HG03442 (cell line): ENCODE measurements at regions not wholly inside any gene's neighbourhood (a gene's known extent, or its start where the extent isn't known, plus 50 kb on each side); places are given as distances from the start of the nearest gene placed in this dataset.
"Not testable (repeated sequence)": the region's sequence is repeated elsewhere in the genome, so short reads cannot be mapped to it uniquely, and the experiment has no call there.

Experiments used
- ATAC-seq: cut with Tn5 transposase; IDR thresholded peaks from one replicate; pipeline ENCODE4 v1.9.1; 2021; ENCODE audit warnings: mild to moderate bottlenecking, moderate library complexity; ENCODE audit not compliant: unreplicated experiment

DNA sequence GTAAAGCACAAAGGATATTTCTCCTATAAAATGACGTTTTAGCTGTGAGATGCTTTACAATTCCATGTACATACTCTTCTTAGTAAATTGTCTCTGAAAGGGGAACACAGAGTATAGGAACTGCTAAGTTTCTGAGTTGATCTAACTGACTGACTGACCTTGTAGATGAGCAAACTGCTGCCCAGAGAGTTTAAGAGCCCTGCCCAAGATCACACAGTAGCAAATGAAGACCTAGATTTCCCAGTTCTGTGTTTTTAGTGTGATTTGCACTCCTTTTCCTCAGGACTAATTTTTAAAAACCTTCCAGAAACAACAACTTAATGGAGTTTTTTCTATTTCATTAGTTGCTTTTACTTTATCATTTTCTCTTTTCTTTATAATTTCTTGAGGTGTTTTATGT is 247.7 kb downstream of the PDCD6IP start:
- no peak for ATAC-seq

DNA sequence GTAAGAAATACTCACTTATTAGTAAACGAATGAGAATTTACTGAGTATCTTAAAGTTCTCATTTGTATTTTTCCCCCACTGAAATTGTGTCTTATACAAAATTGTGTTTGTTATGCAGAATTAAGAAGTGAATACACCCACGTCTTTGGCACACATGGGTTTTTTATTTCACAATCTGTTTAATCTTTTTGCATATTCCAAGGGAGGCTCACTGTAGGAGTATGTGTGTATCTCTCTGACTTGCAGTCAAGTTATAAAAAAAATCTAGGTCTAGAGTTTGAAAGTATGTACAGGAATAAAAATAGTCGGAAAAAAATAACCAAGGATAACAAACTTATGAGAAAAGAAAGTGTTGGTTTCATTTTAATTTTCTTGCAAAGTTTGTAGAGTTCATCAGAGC is 255.2 kb downstream of the PDCD6IP start:
- ATAC-seq, result no peak

DNA sequence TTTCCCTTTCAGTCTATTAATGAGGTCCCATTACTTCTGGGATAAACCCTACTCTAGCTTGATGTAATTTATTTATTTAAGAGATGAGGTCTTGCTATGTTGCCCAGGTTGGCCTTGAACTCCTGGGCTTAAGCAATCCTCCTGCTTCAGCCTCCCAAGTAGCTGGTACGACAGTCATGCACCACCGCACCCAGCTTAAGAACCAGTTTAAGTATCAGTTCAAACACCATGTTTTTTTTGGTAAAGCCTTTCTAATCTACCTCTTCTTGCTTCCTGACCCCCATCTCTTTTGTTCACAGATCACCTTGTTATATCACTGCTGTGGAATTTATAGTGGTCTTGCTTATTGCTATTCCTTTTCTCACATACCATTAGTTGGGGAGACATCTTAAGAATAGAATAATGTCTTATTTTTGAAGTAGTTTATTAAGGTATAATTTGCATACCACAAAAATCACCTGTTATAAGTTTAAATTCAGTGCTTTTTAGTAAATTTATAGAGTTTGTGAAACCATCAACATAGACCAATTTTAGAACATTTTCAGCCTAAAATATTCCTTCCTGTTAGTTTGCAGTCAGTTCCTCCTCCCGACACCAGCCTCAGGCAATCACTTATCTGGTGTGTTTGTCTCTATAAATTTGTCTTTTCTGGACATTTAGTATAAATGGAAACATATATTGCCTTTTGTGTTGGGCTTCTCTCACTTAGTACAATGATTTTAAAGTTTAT is 257.9 kb downstream of the PDCD6IP start:
- peak; percentile 4 for ATAC-seq

DNA sequence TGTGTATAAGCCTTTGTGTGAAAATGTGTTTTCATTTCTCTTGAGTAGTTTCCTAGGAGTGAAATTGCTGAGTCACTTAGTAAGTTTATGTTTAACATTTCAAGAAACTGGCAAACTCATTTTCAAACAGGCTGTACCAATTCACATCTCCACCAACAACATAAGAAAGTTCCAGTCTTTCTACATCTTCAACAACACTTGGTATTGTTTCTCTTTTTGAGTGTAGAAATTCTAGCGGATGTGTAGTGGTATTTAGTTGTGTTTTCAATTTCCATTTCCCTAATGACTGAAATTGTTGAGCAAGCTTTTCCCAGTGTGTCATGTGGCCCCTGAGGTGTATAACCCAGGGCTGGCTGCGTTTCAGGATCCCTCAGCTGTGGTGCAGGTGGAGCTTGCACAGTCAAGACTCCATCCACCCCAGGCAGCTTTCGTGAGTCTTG is 258.5 kb downstream of the PDCD6IP start:
- ATAC-seq, result peak; percentile 96

DNA sequence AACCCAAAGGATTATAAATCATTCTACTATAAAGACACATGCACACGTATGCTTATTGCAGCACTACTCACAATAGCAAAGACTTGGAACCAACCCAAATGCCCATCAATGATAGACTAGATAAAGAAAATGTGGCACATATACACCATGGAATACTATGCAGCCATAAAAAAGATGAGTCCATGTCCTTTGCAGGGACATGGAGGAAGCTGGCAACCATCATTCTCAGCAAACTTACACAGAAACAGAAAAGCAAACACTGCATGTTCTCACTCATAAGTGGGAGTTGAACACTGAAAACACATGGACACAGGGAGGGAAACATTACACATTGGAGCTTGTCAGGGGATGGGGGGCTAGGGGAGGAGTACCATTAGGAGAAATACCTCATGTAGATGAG is 262.6 kb downstream of the PDCD6IP start:
- ATAC-seq, result not testable (repeated sequence)

DNA sequence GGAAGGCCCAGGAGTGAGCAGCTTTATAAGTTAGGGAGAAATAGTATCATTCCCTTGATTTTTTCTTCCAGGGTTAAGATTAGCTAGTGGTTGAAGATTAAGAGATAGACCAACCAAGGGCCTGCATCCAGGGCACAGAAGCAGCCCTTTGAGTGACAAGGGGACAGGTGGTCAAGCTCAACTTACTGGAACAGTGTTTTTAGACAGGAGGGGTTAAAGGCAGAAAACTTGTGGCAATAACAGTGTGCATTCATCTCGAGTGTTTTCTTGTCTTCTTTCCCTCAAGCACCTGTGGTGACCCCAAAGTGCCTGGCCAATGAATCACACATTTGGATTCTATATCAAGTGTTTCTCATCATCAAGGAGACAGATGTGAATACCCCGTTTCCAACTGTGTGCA is 267.5 kb downstream of the PDCD6IP start:
- ATAC-seq, result no peak

DNA sequence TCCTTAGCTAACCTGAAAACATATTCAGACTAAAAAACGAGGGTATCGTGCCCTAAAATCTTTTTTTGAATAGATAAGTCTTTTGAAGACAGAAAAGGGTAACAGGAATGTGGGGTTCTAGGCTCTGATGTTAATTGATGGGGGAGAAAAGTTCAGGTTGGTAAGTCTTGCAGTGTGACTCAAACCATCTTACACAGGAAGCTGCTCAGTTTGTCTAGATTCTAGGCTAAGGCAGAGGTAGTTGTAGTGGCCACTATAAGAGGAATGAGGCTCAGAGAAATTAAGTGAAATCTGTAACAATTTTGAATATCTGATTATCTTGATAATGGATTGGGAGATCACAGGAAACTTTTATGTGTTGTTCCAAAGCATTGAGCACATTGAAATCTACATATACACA is 267.9 kb downstream of the PDCD6IP start:
- ATAC-seq, result no peak

DNA sequence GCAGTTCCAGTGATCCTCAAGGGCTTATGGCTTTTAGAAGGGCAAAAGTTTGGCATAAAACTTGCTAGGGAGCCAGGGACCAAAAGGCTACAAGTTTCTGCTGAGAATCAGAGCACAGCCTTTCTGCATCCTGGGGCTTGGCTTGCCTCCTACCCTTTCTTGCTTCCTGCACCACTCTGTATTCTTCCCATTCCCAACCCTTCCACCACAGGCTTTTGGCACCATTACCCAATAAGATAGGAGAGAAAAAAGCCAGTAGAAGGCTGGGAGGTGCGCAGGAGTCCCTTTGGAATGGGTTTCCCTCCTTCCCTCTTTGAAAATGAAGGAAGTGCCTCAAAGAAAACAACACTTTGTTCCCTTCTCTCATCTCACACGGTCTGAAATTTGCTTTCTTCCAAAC is 268.6 kb downstream of the PDCD6IP start:
- ATAC-seq, result no peak

DNA sequence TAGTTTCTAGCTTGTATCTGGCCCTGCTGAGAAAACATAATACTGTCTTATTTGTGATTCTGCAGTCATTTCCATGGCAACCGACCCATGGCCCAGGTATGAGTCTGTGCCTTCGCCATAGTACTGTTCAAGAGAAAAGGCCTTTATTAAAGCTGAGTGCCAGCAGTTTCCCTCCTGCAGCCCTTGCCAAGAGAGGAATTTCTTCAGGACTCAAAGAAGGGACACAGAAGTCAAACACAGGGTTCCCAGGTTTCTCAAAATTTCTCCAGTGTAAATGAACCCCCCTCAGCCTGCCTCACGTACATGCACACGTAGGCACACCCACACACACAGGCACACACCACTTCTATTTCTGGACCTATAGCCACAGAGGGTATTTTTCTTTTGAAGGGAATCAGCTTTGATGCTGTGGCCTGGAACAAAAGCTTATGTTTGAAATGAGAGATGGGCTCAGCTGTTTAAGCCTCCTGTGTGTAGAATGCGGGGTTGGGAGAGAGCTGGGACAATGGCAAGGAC is 269.2 kb downstream of the PDCD6IP start:
- peak; percentile 48 for ATAC-seq

DNA sequence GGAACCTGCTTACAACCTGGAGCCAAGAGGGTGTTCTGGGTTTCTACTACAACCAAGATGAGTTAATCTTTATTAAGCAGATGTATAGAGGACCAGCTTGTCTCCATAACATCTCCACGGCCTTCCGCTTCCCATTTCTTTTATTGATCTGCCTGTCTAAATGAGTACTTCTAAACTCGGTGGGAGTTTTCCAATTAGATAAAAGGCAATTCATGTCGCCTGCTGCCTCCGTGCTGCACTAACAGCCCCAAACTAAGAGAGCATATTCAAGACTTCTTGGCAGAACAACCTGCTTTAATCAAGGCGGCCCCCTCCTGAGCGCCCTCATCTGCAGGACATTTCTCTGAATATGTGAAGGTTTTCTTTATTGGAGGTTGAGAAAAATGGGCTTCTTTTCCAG is 270.1 kb downstream of the PDCD6IP start:
- ATAC-seq, result no peak

DNA sequence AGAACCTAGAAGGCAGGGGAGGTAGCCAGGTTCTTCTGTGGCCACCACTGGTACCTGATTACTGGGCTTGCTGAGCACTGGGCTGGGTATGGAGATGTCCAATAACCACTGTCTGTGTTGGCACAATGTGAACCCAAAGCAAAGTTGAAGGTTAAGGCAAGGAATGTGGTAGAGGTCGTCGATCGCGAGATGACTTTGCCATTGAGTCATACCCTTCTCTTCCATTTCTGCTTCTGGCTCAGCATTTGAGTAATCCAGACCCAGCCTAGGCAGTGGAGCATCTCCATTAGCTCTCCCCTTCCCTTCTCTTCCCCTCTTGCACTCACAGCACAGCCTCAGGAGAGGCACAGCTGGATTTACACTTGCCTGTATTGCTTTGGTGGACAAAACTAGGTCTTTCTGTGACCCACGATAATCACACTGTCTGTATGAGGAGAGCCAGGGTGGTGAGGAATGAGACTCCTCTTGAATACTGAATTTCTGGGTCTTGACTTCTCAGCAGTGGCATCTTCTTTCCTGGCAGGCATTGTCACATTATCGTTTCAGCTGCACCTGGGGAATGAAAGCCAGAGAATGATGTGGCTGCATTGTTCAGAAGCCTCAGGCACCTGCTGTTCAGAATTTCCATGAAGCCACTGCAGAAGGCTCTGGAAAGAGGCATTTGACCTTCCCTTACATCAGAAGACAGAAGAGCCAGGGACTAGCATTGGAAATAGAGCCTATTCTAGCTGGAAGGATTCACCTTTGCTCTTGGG is 272.6 kb downstream of the PDCD6IP start:
- ATAC-seq, result peak; percentile 33

DNA sequence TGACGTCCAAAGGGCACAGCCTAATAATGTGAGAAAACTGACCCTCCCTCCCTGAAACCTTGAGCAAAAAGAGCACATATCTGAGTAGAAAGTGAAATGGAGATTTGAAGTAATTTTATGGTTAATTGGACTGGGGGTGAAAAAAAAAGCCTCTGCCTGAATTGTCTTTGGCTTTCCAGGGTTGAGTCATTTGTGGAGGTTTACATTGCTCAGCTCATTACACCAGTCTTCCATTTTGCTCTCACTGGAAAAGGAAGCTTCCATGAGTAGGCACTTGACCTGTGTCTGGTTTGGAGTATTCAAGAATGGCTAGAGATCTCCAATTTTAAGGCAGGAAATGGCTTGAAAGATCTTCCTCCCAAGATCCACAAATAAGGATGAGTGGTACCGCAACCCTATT is 273.9 kb downstream of the PDCD6IP start:
- no peak for ATAC-seq

DNA sequence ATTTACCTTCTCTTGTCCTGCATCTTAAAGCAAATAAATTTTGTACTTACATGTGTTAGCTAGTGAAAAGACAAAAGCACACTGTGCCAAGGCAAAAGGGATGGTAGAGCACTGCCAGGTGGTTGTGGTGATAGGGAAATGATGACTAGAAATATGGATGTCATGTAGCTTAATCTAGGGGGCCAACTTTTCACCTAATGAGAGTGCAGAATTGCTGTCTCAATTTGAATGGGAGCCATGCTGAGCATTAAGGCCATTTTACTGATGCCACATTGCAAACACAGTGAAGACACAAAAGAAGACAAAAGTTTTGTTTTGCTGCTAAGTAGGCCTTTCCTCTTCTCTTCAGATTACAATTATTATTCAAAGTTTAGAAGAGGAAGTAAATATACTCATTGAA is 274.7 kb downstream of the PDCD6IP start:
- ATAC-seq, result no peak

DNA sequence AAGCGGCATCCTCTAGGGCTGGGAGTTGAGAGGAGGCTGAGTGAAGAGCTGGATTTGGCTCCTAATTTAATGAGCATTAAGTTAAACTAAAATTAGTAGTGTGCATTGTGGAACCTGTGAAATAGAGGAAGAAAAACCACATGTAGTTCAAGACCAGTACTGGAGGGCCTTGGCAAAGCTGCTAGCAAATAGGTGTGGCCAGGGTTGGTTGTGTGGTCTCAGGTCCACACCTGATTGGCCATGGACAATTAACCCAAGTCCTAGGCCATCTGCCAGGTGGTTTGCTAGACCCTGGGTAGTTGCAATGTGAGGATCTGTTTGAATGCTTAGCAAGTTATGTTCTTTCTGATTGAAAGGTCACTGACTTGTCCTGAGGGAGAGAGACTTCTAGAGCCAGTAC is 275.5 kb downstream of the PDCD6IP start:
- no peak for ATAC-seq

DNA sequence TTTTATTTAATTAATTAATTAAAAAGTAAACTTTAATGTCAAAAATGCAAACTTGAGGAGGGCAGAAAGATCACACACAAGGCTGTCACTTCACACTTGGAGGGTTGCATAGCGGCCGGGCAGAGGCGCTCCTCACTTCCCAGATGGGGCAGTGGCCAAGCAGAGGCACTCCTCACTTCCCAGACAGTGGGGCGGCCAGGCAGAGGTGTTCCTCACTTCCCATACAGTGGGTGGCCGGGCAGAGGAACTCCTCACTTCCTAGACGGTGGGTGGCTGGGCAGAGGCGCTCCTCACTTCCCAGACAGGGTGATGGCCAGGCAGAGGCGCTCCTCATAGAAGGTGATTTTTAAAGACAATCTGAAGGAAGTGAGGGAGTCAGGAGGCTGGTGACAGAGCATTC is 277.5 kb downstream of the PDCD6IP start:
- ATAC-seq, result no peak

DNA sequence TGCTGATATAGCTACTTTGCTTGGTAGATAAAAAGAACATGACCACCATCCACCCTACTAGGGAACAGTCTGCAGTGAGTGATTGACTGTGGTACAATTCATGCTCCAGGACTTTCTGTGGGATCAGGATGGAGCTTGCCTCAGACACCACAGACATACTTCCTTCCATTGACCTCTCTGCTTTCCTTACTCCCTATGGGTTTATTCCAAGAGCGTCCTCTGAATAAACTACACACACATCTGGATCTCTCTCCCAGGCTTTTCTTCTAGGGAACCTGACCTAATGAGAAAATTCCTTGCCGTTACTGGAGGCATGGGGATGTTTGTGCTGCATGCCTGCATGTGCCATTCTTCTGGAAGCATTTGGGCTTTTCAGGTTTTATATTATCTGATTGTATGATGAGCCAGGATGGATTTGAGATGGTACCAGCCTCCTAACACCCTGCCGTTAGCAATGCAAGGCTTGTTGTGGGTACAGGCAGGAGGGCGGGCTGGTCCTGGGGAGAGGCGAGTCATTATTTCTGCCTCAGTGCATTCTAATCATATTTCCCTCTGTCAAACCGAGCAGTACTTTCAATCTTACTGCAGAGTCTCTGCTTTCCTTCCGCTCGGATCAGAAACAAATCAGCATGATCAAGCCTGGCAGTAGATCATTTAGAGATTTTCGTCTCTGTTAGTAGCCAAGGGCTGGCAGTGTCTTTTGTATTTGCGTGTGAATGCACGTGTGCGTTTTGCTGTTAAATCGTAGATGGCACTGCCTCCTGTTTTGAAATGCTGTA is 279.2 kb downstream of the PDCD6IP start:
- ATAC-seq, result peak; percentile 67

DNA sequence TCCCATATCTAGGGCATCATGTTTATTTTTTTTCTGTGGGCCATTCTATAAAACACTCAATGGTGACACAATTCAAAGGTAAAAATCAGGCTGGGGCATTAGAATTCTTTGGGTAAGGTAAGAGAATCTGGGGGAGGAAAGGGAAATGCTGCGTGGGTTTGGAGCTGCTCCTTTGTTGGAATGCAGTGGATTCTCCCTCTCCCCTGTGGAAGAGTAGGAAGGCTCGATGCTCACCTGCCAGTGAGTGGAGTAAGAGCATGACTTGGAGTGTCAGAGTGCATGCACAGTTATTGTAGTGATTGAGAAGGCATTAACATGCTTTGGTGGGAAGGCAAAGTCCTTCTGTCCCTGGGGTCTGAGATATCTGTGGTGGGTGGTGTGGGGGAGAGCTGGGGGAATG is 280.0 kb downstream of the PDCD6IP start:
- ATAC-seq, result no peak

DNA sequence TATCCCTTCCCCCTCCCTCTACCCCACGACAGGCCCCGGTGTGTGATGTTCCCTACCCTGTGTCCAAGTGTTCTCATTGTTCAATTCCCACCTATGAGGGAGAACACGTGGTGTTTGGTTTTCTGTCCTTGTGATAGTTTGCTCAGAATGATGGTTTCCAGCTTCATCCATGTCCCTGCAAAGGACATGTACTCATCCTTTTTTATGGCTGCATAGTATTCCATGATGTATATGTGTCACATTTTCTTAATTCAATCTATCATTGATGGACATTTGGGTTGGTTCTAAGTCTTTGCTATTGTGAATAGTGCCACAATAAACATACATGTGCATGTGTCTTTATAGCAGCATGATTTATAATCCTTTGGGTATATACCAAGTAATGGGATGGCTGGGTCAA is 281.4 kb downstream of the PDCD6IP start:
- not testable (repeated sequence) for ATAC-seq

DNA sequence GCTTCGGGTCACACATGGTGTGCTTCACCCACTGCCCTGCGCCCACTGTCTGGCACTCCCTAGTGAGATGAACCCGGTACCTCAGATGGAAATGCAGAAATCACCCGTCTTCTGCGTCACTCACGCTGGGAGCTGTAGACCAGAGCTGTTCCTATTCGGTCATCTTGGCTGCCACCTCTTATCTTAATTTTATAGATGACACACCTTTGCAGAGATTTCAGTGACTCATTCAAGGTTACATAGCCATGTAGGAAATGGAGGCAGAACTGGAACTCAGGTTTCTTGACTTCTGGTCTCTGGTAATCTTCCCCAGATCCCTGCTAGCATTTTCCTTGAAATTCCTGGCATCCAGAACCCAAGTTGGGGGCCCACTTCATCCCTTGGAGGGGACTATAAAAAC is 291.9 kb downstream of the PDCD6IP start:
- not testable (repeated sequence) for ATAC-seq

DNA sequence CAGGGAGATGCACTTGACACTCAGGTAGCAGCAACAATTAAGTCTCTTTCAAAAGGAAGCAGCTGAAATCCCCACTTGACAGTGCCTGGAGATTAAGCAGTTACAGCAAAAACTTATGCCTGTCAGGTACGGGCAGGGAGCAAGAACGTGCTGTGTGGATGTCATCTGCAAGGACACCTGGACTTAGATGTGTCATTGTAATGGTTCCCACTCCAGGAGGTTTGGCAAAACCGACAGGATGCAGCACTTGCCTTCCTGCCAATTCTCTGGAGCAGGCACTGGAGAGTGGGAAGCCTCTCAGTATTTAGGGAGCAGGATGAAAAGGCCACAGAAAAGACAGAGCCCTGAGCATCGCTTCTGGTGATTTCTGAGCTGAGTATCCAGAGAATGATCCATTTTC is 292.4 kb downstream of the PDCD6IP start:
- ATAC-seq, result no peak

DNA sequence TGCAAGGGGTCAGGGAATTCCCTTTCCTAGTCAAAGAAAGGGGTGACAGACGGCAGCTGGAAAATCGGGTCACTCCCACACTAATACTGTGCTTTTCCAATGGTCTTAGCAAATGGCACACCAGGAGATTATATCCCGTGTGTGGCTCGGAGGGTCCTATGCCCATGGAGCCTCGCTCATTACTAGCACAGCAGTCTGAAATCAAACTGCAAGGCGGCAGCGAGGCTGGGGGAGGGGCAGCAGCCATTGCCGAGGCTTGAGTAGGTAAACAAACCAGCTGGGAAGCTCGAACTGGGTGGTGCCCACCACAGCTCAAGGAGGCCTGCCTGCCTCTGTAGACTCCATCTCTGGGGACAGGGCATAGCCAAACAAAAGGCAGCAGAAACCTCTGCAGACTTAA is 295.9 kb downstream of the PDCD6IP start:
- not testable (repeated sequence) for ATAC-seq
